ENCODE measurements at regions not wholly inside any gene's neighbourhood (a gene's known extent, or its start where the extent isn't known, plus 50 kb on each side); places are given as distances from the start of the nearest gene placed in this dataset.
"Not testable (repeated sequence)": the region's sequence is repeated elsewhere in the genome, so short reads cannot be mapped to it uniquely, and the experiment has no call there.

GRCh38 chr11:79503028-79503427 is 62.2 kb upstream of the TENM4 start:
- DNase-seq, result no peak

DNA sequence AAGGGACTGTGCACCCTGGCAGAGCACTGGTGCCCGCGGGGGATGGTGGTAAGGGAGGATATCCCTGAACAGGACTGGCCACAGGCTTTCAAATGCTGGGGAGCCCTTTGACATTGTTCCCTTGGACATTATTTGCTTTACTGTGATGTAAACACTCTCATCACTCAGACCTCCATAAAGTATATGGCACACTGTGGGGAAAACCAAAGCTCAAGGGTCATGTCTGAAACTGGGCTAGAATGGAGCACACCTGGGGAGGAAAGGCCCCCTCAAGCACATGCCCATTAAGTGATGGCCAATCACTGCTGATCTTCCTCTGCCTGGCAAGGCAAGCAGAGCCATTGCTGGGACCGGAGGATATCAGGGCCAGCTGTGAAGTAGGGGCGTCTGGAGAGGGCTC is 60.9 kb upstream of the TENM4 start:
- no peak for DNase-seq

GRCh38 chr11:79499929-79500328 is 59.1 kb upstream of the TENM4 start:
- not testable (repeated sequence) for DNase-seq

DNA sequence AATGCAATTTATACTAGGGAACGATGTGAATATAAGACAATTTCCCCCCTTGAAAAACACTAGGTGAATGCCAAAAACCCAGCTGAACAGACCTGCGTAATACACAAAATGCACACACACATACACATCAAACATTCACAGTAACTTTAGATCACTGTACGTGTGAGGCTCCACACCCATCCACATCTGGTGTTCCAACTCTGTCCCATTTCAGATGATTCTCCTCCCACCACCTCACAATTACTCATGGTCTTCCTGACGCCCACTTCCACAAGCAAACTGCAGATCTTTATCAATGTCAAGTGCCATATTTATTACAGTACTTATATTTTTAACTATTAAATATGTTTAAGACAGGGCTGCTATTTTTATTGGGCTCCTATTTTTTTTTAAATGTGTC is 57.8 kb upstream of the TENM4 start:
- no peak for DNase-seq

- DNase-seq, result no peak
Observed at GRCh38 chr11:79493555-79494171, 52.8 kb upstream of the TENM4 start.

DNA sequence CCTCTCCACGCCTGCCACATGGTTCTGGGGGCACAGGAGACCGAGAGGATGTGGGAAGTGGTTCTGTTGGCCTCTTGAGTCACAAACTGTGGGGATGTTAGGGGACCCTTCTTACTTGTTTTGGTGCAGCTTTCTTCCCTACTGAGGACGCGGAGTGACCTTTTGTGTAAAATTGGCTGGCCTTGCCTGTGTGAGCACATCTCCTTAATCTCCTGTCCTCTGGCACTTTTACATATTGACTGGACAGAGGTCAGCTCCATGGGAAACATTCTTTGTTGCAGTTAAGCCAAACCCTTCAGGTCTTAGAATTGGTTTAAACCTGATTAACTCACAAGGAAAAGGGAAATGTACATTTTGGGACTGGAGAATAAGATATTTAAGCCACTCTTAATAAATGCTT is 51.2 kb upstream of the TENM4 start:
- DNase-seq, result no peak
